Uterus (tissue), 3 donors: ENCODE measurements at regions not wholly inside any gene's neighbourhood (a gene's known extent, or its start where the extent isn't known, plus 50 kb on each side); places are given as distances from the start of the nearest gene placed in this dataset.

Experiments used
- DNase-seq, 2 donors: peaks; one replicate each; pipeline ENCODE4 v3.0.0-alpha.2; 2019 to 2020
- H3K27ac ChIP-seq, 2 donors: fragments of 200-600 bp; sonication (generic); 1 replicate in 1 of 2; 2 replicates in 1 of 2; pipeline ENCODE4 v1.5.1; 2016 to 2018
- H3K27me3 ChIP-seq, 2 donors: fragments of 200-600 bp; sonication (generic); one replicate each; pipeline ENCODE4 v1.5.1; 2018 to 2019; ENCODE audit warnings: control low read depth in 1 of 2
- H3K36me3 ChIP-seq, 2 donors: fragments of 200-600 bp; sonication (generic); one replicate each; pipeline ENCODE4 v1.5.1; 2019; ENCODE audit warnings: control low read depth in 1 of 2
- H3K4me1 ChIP-seq, 2 donors: fragments of 200-600 bp; sonication (generic); one replicate each; pipeline ENCODE4 v1.5.1; 2018 to 2019; ENCODE audit warnings: control low read depth in 1 of 2
- H3K4me3 ChIP-seq, 2 donors: fragments of 200-600 bp; sonication (generic); 1 replicate in 1 of 2; 2 replicates in 1 of 2; pipeline ENCODE4 v1.5.1; 2018 to 2019; ENCODE audit warnings: mild to moderate bottlenecking in 1 of 2
- H3K9me3 ChIP-seq, 2 donors: fragments of 200-600 bp; sonication (generic); one replicate each; pipeline ENCODE4 v1.5.1; 2019; ENCODE audit warnings: control low read depth in 1 of 2
- CTCF ChIP-seq, 4 experiments: fragments of 200-600 bp in 2 of 4; fragments of 450-650 bp in 2 of 4; sonication (generic) in 2 of 4; IDR thresholded peaks; one replicate each; pipeline ENCODE4 v1.5.1; 2016 to 2019; ENCODE audit warnings: antibody characterized with exemption in 4 of 4, mild to moderate bottlenecking in 2 of 4, moderate library complexity in 1 of 4
- POLR2A ChIP-seq, 2 donors: fragments of 450-650 bp; IDR thresholded peaks; one replicate each; pipeline ENCODE4 v1.6.1; 2016; ENCODE audit warnings: antibody characterized with exemption in 2 of 2, mild to moderate bottlenecking in 1 of 2, moderate library complexity in 1 of 2
- intact Hi-C: fragments of 100-400 bp; cut with DNase I; formaldehyde crosslinking; loops from one replicate; pipeline ENCODE4 v1.15.1; 2023; ENCODE audit warnings: low total_unique reads
- donor health status: DM: yes; HTN: yes; CAD: no.

DNA sequence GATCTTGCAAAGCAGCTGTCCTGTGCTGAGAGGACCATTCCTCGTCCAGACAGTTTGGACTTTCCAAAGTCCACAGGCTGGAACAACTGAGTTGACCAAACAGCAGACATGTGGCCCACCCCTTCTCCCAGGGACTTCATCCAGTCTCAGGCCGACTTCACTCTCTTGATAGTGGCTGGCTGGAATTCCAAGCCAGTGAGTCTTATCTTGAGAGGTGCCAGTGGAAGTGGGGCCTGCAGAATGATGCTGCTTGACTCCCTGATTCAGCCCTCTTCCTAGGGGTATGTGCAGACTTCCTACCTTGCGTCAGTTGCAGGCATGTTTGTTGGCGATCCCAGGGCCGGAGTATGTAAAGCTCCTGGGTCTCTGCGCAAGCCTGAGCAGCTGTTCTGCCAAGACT is 131.4 kb upstream of the TSLP start:
- H3K4me1 ChIP-seq: no peaks in the 10 kb centered on the region
- no peaks in the 10 kb centered on the region for H3K9me3 ChIP-seq
- no peak for DNase-seq
- H3K27ac ChIP-seq: no peak overlapping the region
- H3K27me3 ChIP-seq: no peaks in the 10 kb centered on the region
- intact Hi-C loops: no loop called here
- no peaks in the 10 kb centered on the region for H3K36me3 ChIP-seq
- no peak overlapping the region for H3K4me3 ChIP-seq
- no peak for TF ChIP-seq CTCF (IDR thresholded peaks at IDR 0.05)
- no peak for TF ChIP-seq POLR2A (IDR thresholded peaks at IDR 0.05)

- DNase-seq: no peak
- H3K4me1 ChIP-seq: no peaks in the 10 kb centered on the region
- no peak overlapping the region for H3K27ac ChIP-seq
- no peaks in the 10 kb centered on the region for H3K27me3 ChIP-seq
- intact Hi-C loops: no loop called here
- no peaks in the 10 kb centered on the region for H3K36me3 ChIP-seq
- H3K9me3 ChIP-seq: no peaks in the 10 kb centered on the region
- TF ChIP-seq CTCF (IDR thresholded peaks at IDR 0.05) (no peak), POLR2A (IDR thresholded peaks at IDR 0.05) (no peak)
- H3K4me3 ChIP-seq: no peak overlapping the region
Observed at GRCh38 chr5:110945874-110946436, 125.6 kb upstream of the TSLP start.

DNA sequence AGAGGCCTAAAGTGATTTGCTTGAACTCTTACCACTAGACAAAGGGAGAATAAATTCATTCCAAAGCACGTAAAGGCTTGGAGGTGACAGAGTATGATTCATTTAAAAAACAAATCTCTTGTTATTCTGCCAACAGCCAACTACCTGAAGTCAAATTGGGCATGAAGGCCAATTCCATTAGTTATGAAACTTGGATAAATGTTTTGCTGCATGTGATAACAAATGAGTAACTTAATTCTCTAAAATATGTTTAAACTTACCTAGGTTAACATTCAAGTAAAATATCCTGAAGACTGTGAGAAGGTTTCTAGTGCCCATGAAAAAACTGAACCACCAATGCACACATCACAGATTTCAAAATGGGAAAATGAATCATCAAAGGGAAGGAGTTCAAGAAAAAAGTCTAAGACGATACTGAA is 120.1 kb upstream of the TSLP start:
- Histone ChIP-seq H3K27me3 (no peaks in the 10 kb centered on the region), H3K9me3 (no peaks in the 10 kb centered on the region), H3K36me3 (no peaks in the 10 kb centered on the region), H3K4me3 (no peak overlapping the region), H3K27ac (no peak overlapping the region), H3K4me1 (no peaks in the 10 kb centered on the region)
- intact Hi-C loops: no loop called here
- TF ChIP-seq POLR2A (IDR thresholded peaks at IDR 0.05): no peak
- TF ChIP-seq CTCF (IDR thresholded peaks at IDR 0.05): no peak
- DNase-seq: no peak

- Histone ChIP-seq H3K4me3 (no peak overlapping the region), H3K36me3 (no peaks in the 10 kb centered on the region), H3K27me3 (no peaks in the 10 kb centered on the region), H3K9me3 (no peaks in the 10 kb centered on the region), H3K27ac (no peak overlapping the region), H3K4me1 (no peaks in the 10 kb centered on the region)
- TF ChIP-seq POLR2A (IDR thresholded peaks at IDR 0.05): no peak
- no peak for TF ChIP-seq CTCF (IDR thresholded peaks at IDR 0.05)
- DNase-seq: no peak
- intact Hi-C loops: no loop called here
Observed at GRCh38 chr5:110956280-110956912, 115.1 kb upstream of the TSLP start.

DNA sequence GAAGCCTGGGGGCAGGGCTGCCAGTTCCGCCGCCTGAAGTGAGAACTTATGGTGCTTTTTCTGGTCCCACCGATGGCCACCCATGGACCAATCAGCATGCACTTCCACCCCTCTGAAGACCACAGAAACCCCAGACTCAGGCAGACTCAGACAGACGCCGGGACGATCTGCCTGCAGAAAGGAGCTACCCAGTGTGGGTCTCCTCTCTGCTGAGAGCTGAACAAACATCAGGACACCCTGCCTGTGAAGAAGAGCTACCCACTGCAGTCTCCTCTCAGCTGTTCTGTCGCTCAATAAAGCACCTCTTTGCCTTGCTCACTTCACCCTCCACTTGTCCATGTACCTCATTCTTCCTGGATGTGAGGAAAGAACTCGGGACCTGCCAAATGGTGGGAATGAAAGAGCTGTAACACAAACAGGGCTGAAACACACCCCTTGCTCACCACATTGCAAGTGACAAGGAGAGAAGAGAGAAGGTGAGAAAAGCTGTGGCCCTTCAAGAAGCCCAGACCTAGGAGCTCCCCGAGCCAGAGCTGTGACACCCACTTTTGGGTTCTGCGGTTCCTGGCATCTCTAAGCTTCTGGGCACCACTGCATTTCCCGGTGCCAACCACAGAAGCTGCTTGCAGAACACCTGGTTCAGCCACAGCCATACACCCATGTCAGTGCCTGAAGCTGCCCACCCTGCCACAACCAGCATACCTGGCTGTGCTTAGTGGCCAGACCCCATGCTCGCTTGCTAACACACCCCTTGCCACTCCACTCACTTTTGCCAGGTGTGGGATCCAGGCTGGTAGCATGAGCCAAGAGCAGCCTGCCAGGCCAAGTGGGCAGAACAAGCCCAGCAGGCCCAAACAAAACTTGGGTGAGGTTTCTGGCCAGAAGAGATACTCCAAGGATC is 114.3 kb upstream of the TSLP start:
- intact Hi-C loops: no loop called here
- no peak overlapping the region for H3K4me3 ChIP-seq
- H3K36me3 ChIP-seq: no peaks in the 10 kb centered on the region
- DNase-seq: no peak
- no peak for TF ChIP-seq CTCF (IDR thresholded peaks at IDR 0.05)
- no peak for TF ChIP-seq POLR2A (IDR thresholded peaks at IDR 0.05)
- no peaks in the 10 kb centered on the region for H3K9me3 ChIP-seq
- no peaks in the 10 kb centered on the region for H3K4me1 ChIP-seq
- no peak overlapping the region for H3K27ac ChIP-seq
- H3K27me3 ChIP-seq: no peaks in the 10 kb centered on the region
